Caco-2 (cell line): ENCODE measurements at regions not wholly inside any gene's neighbourhood (a gene's known extent, or its start where the extent isn't known, plus 50 kb on each side); places are given as distances from the start of the nearest gene placed in this dataset.

Source experiments
- BruUV-seq: library from RNA; stranded (reverse); fragments of 400-500 nt; replicated peaks from 2 replicates; lab custom pipeline; 2021; lab: Mats Ljungman, UMichigan
- CTCF ChIA-PET: fragments of 300-600 bp; sonication (Branson Sonifier 250); formaldehyde crosslinking; loops from one replicate; lab custom pipeline; 2022; ENCODE audit warnings: antibody characterized with exemption; lab: Charles Lee
- POLR2A ChIA-PET: fragments of 300-600 bp; sonication (Branson Sonifier 250); formaldehyde crosslinking; loops from one replicate; lab custom pipeline; 2022; ENCODE audit warnings: antibody characterized with exemption; lab: Charles Lee
- DNase-seq, 2 experiments: peaks; one replicate each; pipeline versions ENCODE4 v3.0.0 to v3.0.0-alpha.2; 2020 to 2022
- H3K27me3 ChIP-seq: replicated peaks from 2 replicates; pipeline ENCODE4 v1.6.0; 2011; ENCODE audit warnings: low read length; ENCODE audit not compliant: control insufficient read depth, insufficient read depth
- H3K36me3 ChIP-seq: 2 replicates; pipeline ENCODE4 v1.5.1; 2011; ENCODE audit warnings: low read length; ENCODE audit not compliant: control insufficient read depth, insufficient read depth
- H3K4me1 ChIP-seq: fragments of 250-450 bp; sonication (Bioruptor Pico); 2 replicates; pipeline ENCODE4 v1.5.1; 2020; ENCODE audit warnings: mild to moderate bottlenecking
- H3K4me3 ChIP-seq: 2 replicates; pipeline ENCODE4 v1.5.1; 2011; ENCODE audit warnings: low read depth, mild to moderate bottlenecking, control low read depth, low read length
- H3K9me3 ChIP-seq: fragments of 250-450 bp; sonication (Bioruptor Pico); 2 replicates; pipeline ENCODE4 v1.5.1; 2020; ENCODE audit warnings: mild to moderate bottlenecking, moderate library complexity
- H3K27ac Mint-ChIP-seq: one replicate; pipeline ENCODE4 v1.8.0; 2022; ENCODE audit warnings: mixed read lengths; ENCODE audit not compliant: unreplicated experiment
- H3K27me3 Mint-ChIP-seq: one replicate; pipeline ENCODE4 v1.8.0; 2022; ENCODE audit warnings: mixed read lengths; ENCODE audit not compliant: insufficient read depth, unreplicated experiment
- H3K36me3 Mint-ChIP-seq: one replicate; pipeline ENCODE4 v1.8.0; 2022; ENCODE audit warnings: mild to moderate bottlenecking, mixed read lengths; ENCODE audit not compliant: insufficient read depth, unreplicated experiment
- H3K4me1 Mint-ChIP-seq: one replicate; pipeline ENCODE4 v1.8.0; 2022; ENCODE audit warnings: low read depth, mixed read lengths; ENCODE audit not compliant: unreplicated experiment
- H3K4me3 Mint-ChIP-seq: one replicate; pipeline ENCODE4 v1.8.0; 2022; ENCODE audit warnings: mild to moderate bottlenecking, moderate library complexity, mixed read lengths; ENCODE audit not compliant: unreplicated experiment
- H3K9me3 Mint-ChIP-seq: one replicate; pipeline ENCODE4 v1.8.0; 2022; ENCODE audit warnings: mixed read lengths; ENCODE audit not compliant: unreplicated experiment
- CTCF ChIP-seq, 2 experiments: fragments of 200-600 bp in 1 of 2; IDR thresholded peaks; 1 replicate in 1 of 2; 2 replicates in 1 of 2; pipeline versions ENCODE4 v1.5.1 to v1.8.0; 2011 to 2022; ENCODE audit warnings: antibody characterized with exemption in 1 of 2, control low read depth in 1 of 2, inconsistent platforms in 1 of 2, low read depth in 1 of 2, low read length in 1 of 2, mild to moderate bottlenecking in 1 of 2, moderate library complexity in 1 of 2; ENCODE audit not compliant: insufficient read depth in 1 of 2, severe bottlenecking in 1 of 2, unreplicated experiment in 1 of 2
- intact Hi-C: fragments of 100-400 bp; cut with micrococcal nuclease; formaldehyde crosslinking; loops from one replicate; pipeline ENCODE4 v1.10.0; 2022; ENCODE audit not compliant: unreplicated experiment

GRCh38 chr2:12498704-12499103 lies 218.0 kb upstream of the TRIB2 start:
- H3K36me3 ChIP-seq, result no peaks in the 10 kb centered on the region
- POLR2A ChIA-PET, result no interaction called here
- peaks cover 2% of the 10 kb centered on the region for H3K4me1 Mint-ChIP-seq

GRCh38 chr2:12500899-12501298 lies 215.8 kb upstream of the TRIB2 start:
- Histone ChIP-seq H3K4me3 (no peak overlapping the region), H3K36me3 (no peaks in the 10 kb centered on the region), H3K4me1 (no peaks in the 10 kb centered on the region), H3K9me3 (no peaks in the 10 kb centered on the region), H3K27me3 (no peaks in the 10 kb centered on the region)
- Mint-ChIP-seq H3K4me3 (no peak overlapping the region), H3K36me3 (no peaks in the 10 kb centered on the region), H3K4me1 (no peaks in the 10 kb centered on the region), H3K27ac (no peak overlapping the region), H3K9me3 (no peaks in the 10 kb centered on the region), H3K27me3 (peaks cover 9% of the 10 kb centered on the region)
- DNase-seq, result no peak
- no peak for TF ChIP-seq CTCF (IDR thresholded peaks at IDR 0.05; ENCODE audit: insufficient read depth in 1 of 2, low read depth in 1 of 2, low read length in 1 of 2, severe bottlenecking in 1 of 2, unreplicated experiment in 1 of 2)
- POLR2A ChIA-PET, result no interaction called here
- intact Hi-C loops, result no loop called here
- CTCF ChIA-PET, result no interaction called here
- BruUV-seq, result no TSS peak

More at GRCh38 chr2:12498704-12499103, 218.0 kb upstream of the TRIB2 start:
- Mint-ChIP-seq H3K27ac (no peak overlapping the region), H3K36me3 (no peaks in the 10 kb centered on the region), H3K27me3 (peaks cover 8% of the 10 kb centered on the region), H3K4me3 (no peak overlapping the region), H3K9me3 (no peaks in the 10 kb centered on the region)
- CTCF ChIA-PET, result no interaction called here
- Histone ChIP-seq H3K9me3 (no peaks in the 10 kb centered on the region), H3K27me3 (no peaks in the 10 kb centered on the region), H3K4me1 (no peaks in the 10 kb centered on the region), H3K4me3 (no peak overlapping the region)
- DNase-seq, result no peak
- intact Hi-C loops, result no loop called here
- TF ChIP-seq CTCF (IDR thresholded peaks at IDR 0.05; ENCODE audit: insufficient read depth in 1 of 2, low read depth in 1 of 2, low read length in 1 of 2, severe bottlenecking in 1 of 2, unreplicated experiment in 1 of 2), result no peak
- no TSS peak for BruUV-seq

GRCh38 chr2:12501469-12502158 lies 215.1 kb upstream of the TRIB2 start:
- Histone ChIP-seq H3K36me3 (no peaks in the 10 kb centered on the region), H3K27me3 (no peaks in the 10 kb centered on the region), H3K4me3 (no peak overlapping the region), H3K4me1 (no peaks in the 10 kb centered on the region), H3K9me3 (no peaks in the 10 kb centered on the region)
- DNase-seq, result no peak
- no peaks in the 10 kb centered on the region for H3K9me3 Mint-ChIP-seq
- no peaks in the 10 kb centered on the region for H3K36me3 Mint-ChIP-seq
- no TSS peak for BruUV-seq
- peaks cover 11% of the 10 kb centered on the region for H3K27me3 Mint-ChIP-seq
- TF ChIP-seq CTCF (IDR thresholded peaks at IDR 0.05; ENCODE audit: insufficient read depth in 1 of 2, low read depth in 1 of 2, low read length in 1 of 2, severe bottlenecking in 1 of 2, unreplicated experiment in 1 of 2), result no peak
- ChIA-PET CTCF (no interaction called here), POLR2A (no interaction called here)
- intact Hi-C loops, result no loop called here
- no peak overlapping the region for H3K4me3 Mint-ChIP-seq
- no peaks in the 10 kb centered on the region for H3K4me1 Mint-ChIP-seq
- H3K27ac Mint-ChIP-seq, result no peak overlapping the region
